HUDEP-2 (cell line): ENCODE measurements at regions not wholly inside any gene's neighbourhood (a gene's known extent, or its start where the extent isn't known, plus 50 kb on each side); places are given as distances from the start of the nearest gene placed in this dataset.
"Not testable (repeated sequence)": the region's sequence is repeated elsewhere in the genome, so short reads cannot be mapped to it uniquely, and the experiment has no call there.

Source experiments
- DNase-seq, 76 experiments: peaks; one replicate each; lab custom pipeline; 2025; ENCODE audit not compliant: unreplicated experiment in 76 of 76; lab: John Stamatoyannopoulos, UW

GRCh38 chr6:106855117-106855516 lies 119.4 kb downstream of the CD24 start:
- DNase-seq, result no peak

DNA sequence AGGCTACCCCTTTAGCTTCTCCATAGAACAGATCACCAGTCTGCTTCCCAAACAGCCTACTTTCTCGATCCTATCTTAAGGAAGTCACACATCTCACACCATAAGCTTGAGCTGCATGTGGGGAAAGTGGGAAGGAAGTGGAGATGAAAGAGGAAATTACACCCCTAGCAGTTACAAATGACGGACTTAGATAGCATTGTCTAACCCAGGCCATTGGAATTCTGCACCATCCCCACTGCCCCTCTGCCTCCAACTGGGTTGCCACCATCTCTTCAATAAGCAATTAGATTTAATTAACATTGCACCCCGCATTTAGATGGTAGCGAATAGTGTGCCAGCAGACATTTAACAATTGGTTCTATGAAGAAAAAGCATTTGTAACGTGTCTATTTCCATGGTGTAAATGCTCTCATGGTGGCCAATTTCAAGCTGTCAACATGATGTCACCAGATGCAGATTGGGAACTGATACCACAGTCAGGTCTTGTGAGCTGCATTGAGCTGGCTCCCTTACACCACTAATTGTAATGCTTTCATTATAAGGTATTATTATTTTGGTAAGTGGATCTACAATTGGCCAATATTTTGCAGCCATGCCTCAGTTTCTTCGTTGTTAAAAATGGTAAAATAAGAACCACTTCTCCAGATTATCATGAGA lies 124.7 kb downstream of the CD24 start:
- DNase-seq, result no peak

DNA sequence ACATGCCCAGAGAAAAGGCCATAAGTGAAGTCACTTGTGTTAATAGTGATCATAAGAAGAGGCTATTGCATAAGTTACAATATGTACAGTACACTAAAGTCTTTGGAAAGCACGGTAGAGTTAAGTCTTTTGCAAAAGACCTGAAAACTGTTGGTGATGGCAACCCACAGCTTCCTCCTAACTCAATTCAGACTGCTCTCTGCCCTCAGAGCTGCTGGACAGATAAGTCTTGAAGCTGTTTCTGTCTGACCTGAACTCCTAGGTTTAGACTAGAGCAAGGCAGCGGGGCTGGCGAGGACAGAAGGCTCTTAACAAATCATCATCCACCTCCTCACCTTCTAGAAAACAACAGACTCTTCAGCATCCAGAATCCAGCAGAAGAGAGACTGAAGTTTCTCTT lies 125.4 kb downstream of the CD24 start:
- DNase-seq, result no peak

- DNase-seq, result peak in 3 of 76 experiments; percentile 9 to 32 (median 13)
Observed at GRCh38 chr6:106847116-106847515, 127.4 kb downstream of the CD24 start.

GRCh38 chr6:106844930-106845329 lies 129.6 kb downstream of the CD24 start:
- no peak for DNase-seq

DNA sequence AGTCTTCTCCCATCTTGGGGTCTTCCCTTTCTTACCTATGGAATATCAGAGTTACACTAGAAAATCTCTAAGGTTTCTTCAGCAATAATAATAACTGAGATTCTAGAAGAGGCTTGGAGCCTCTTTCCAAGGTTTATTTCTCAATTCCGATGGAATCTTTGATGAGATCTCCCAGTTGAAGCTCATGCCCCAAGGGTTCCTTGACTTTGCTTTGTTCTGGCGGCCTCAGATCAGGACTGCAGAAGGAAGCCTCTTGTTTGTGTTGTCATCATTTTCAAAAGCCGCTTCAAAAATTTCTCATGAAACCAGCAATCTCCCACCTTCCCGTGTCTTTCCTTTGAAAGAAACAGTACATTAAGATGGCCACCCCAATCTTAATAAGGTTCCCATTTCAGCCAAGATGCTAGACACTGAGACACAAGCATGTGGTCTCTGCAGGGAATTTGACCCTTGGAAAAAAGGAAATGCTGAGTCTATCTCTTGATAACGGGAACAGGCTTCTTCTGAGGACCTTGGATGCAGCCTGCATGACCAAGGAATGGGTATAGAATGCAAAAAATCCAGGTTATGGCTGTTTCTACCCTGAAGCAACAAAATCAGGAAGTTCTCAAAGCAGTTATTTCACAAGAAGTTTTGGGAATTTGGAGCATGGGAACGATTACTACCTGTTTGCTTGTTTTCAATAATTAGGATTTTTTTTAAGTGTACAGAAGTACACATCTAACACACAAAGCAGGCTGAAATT lies 141.6 kb downstream of the CD24 start:
- no peak for DNase-seq

DNA sequence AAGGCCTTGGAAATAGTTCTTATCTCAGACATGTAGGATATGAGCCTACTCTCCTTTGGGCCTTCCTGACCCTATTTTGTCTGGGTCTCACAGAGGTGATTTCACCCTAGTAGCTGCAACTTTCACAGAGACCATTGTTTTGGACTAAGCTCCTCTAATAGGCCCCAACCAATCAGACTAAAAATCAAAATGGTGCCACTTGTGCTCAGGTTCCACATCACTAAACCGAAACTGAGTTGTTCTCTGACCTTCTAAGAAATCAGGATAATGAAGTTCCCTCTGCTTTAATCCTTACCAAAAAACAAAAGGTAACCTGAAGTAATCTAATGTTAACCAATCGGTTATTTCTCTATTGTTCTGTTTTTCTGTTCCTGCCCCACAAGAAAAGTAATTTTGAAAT lies 143.6 kb downstream of the CD24 start:
- no peak for DNase-seq

DNA sequence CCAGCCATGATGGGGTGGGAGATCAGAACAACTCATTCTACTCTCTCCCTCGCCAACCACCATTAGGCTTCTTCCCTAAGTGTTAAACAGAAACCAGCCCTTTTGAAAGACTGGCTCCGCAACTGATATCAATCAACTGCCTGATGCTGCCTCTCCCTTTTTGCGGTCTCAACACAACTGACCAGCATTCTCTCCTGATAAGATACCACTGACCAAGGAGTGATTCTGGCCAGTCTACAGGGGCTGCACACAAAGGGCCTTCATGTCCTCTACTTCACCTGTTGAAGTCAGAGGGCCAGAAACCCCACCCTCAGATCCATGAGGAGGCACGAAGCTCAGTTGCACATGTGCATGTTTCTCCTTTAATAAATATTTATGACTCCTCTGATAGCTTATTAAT lies 145.1 kb downstream of the CD24 start:
- DNase-seq, result peak in 6 of 76 experiments; percentile 7 to 30 (median 23)

- DNase-seq, result no peak
Observed at GRCh38 chr6:106827081-106827480, 147.4 kb downstream of the CD24 start.

DNA sequence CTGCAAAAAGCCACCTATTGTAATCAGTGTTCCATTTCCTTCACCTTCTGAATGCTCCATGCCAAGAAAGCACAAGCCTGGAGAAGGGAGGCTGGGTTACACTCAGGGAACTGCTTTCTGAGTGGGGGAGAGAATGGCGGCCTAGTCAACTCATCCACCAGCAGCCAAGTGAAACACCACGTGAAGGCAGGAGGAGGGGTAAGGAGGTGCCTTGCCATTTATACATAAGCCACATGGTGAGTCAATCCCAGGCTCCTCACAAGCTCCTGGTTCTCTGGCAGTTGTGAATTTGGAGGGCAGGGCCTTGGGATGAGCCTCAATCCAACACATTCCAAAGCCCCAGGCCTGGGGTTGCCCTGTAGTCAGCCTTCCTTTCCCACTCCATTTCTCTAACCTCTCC lies 149.4 kb downstream of the CD24 start:
- DNase-seq, result no peak

- no peak for DNase-seq
Observed at GRCh38 chr6:106823732-106824351, 150.7 kb downstream of the CD24 start.

GRCh38 chr6:106823058-106823457 lies 151.5 kb downstream of the CD24 start:
- DNase-seq, result no peak

DNA sequence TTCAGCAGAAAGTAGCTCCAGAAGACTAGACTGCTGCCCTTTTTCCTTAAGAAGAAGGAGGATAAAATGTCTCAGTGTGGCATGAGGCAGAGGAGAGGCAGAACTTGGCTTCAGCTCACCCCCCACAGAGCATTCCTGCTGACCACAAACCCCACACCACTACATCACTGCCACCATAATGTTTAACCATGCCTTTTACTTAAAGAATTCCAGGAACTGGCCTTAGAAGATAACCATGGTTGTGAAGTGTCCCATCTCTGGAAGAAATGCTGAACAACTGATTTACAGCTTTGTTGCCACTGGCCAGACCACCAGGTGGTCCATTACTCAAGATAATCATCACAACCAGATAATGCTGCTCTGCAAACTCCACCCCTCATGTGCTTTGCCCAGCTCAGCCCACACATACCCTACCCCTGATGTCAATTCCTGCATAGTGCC lies 154.1 kb downstream of the CD24 start:
- DNase-seq, result no peak

DNA sequence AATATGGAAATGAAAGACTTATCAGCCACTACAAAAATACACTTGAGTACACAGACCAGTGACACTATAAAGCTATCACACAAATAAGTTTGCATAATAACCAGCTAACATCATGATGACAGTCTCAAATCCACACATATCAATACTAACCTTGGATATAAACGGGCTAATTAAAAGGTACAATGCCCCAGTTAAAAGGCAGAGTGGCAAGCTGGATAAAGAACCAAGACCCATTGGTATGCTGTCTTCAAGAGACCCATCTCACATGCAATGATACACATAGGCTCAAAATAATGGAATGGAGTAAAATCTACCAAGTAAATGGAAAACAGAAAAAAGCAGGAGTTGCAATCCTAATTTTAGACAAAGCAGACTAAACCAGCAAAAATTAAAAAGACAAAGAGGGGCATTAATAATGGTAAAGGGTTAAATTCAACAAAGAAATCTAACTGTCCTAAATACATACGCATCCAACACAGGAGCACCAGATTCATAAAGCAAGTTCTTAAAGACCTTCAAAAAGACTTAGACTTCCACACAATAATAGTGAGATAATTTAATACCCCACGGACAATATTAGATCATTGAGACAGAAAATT lies 163.3 kb downstream of the CD24 start:
- DNase-seq, result no peak

DNA sequence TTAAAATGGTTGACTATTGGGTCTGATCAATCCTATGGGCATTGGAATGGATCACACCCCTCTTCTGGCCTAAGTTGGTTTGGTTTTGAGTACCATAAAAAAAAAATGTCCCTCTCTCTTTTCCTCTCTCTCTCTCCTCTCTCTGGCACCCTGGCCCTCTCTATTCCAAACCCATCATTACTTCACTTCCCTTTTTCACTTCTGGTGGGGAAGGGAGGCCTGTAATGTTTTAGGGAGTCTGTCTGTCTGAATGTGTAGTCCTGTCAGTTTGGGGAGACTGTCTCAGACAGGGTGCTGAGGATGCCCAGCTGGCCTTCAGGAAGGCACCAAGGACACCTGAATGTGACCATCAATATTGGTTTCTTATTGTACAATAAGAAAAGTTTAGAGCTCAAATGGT lies 165.8 kb downstream of the CD24 start:
- no peak for DNase-seq

DNA sequence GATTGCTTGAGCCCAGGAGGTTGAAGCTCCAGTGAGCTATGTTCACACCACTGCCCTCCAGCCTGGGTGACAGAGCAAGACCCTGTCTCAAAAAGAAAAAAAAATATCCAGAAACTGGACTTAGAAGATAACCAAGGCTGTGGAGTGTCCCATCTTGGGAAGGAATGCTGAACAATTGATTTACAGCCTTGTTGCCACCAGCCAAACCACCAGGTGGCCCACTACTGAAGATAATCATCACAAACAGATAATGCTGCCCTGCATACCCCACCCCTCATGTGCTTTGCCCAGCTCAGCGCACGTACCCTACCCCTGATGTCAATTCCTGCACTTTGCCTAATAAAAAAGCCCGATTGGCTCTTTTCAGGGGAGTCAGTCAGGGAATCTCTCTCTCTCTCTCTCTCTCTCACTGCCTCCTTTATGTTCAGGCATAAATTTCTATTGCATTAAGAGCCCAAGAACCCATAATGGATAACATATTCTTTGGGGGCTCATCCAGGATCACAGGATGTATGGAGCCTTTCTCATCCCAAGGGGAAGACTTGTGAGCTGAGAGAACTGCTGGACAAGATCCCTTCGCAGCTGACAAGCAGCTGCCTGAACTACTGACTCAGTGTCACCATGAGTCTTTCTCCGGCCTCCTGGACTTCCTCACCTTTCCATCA lies 166.4 kb downstream of the CD24 start:
- no peak for DNase-seq

DNA sequence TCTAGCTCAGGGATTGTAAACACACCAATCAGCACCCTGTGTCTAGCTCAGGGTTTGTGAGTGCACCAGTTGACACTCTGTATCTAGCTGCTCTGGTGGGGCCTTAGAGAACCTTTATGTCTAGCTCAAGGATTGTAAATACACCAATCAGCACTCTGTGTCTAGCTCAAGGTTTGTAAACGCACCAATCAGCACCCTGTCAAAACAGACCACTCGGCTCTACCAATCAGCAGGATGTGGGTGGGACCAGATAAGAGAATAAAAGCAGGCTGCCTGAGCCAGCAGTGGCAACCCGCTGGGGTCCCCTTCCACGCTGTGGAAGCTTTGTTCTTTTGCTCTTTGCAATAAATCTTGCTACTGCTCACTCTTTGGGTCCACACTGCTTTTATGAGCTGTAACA lies 168.3 kb downstream of the CD24 start:
- DNase-seq, result not testable (repeated sequence)

GRCh38 chr6:106805771-106806170 lies 168.8 kb downstream of the CD24 start:
- no peak for DNase-seq

GRCh38 chr6:106804346-106805335 lies 169.9 kb downstream of the CD24 start:
- no peak for DNase-seq

GRCh38 chr6:106803188-106803587 lies 171.3 kb downstream of the CD24 start:
- DNase-seq, result no peak
